HG03558 (cell line): ENCODE measurements at regions not wholly inside any gene's neighbourhood (a gene's known extent, or its start where the extent isn't known, plus 50 kb on each side); places are given as distances from the start of the nearest gene placed in this dataset.

ENCODE experiments used
- ATAC-seq: cut with Tn5 transposase; IDR thresholded peaks from one replicate; pipeline ENCODE4 v1.9.1; 2021; ENCODE audit warnings: moderate number of reproducible peaks; ENCODE audit not compliant: unreplicated experiment; ENCODE audit errors: extremely low read depth

DNA sequence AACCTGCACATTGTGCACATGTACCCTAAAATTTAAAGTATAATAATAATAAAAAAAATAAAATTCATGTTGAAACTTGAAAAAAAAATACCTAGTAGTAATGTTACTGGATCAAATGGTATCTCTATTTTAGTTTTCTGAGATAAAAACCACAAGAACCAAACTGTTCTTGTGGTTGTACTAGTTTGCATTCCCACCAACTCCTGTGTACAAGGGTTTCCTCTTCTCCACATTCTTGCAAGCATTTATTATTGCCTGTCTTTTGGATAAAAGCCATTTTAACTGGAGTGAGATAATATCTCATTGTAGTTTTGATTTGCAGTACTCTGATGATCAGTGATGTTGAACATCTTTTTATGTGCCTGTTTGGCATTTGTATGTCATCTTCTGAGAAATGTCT, 177.7 kb downstream of the KIF20B start:
- ATAC-seq: no peak

- peak; percentile 31 for ATAC-seq
Observed at GRCh38 chr10:89887406-89887805, 186.0 kb downstream of the KIF20B start.

DNA sequence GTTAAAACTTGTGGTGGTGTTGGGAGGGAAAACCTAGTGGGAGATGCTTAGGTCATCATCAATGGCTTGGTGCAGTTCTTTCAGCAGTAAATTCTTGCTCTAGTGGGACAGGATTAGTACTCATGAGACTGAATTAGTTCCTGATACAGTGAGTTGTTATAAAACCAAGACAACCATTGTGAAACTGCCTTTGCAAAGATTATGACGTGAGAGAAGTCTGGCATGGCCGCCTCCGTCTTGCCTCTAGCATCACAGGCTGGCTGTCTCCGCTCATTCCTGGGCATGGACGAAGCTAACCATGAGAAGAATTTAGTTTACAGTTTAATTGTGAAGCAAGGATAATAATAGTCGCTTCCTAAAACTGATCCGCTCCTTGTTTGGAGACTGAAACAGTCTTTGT, 186.4 kb downstream of the KIF20B start:
- ATAC-seq: peak; percentile 51

GRCh38 chr10:89888321-89889070, 187.1 kb downstream of the KIF20B start:
- peak; percentile 34 for ATAC-seq

- ATAC-seq: no peak
Observed at GRCh38 chr10:89889606-89890005, 188.2 kb downstream of the KIF20B start.

DNA sequence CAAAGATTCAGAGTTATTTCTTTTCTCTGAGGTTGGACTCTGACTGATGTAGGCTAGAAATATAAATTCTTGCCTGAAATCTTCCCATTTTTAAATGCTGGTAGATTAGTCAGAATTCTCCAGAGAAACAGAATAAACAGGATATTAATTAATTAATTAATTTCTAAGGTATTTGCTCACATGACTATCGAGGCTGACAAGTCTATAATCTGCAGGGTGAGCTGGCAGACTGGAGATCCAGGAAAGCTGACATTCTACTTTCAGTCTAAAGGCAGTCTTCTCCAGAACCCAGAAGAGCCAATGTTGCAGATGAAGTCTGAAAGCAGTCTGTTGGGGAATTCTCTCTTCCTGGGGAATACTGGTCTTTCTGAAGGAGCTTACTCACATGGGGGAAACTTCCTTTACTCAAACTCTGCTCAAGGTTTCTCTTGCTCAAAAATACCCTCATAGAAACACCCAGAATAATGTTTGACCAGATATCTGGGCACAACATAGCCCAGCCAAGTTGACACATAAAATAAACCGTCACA, 189.7 kb downstream of the KIF20B start:
- ATAC-seq: no peak

DNA sequence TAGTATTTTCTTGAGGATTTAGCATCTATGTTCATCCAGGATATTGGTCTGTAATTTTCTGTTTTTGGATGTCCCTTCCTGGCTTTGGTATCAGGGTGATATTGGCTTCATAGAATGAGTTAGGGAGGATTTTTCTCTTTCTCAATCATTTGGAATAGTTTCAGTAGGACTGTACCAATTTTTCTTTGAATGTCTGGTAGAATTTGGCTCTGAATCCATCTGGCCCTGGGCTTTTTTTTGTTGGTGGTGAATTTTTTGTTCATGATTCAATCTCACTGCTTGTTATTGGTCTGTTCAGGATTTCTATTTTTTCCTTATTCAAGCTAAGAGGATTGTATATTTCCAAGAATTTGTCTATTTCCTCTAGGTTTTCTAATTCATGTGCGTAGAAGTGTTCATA, 192.7 kb downstream of the KIF20B start:
- no peak for ATAC-seq

DNA sequence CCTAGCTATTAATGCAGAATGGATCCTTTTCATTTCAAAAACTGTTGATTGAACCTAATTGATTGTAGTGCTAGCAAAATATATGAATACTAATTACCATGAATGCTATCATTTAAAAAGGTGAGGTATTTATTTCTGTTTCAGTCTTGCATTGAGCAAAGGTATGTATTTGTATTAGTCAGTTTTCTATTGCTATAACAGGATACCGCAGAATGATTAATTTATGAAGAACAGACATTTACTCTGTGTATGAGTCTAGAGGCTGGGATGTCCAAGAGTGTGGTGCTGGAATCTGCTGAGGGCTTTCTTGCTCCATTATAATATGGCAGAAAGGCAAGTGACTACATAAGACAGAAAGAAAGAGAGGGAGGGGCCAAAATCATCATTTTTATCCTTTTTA, 199.2 kb downstream of the KIF20B start:
- ATAC-seq: no peak

GRCh38 chr10:89901895-89902294, 200.5 kb downstream of the KIF20B start:
- no peak for ATAC-seq

DNA sequence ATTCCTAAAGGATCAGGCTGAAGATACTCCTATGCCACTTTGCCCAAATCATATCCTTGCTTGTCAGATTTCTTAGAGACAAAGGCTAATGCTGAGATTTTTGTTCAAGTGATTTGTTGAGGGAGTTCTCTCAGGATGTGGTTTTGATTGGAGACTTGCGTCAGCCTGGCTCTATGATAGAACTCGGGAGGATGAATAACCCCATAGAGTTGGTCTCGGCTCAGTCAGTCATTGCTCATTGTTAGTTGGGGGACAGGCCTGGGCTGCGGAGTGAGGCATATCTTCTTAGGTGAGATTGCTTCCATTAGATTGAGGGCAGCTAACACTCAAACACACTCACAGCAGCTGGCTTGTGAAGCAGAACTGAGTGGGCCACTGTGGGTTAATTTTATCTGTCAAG, 203.4 kb downstream of the KIF20B start:
- ATAC-seq: no peak

GRCh38 chr10:89909752-89910151, 208.4 kb downstream of the KIF20B start:
- ATAC-seq: no peak

- ATAC-seq: no peak
Observed at GRCh38 chr10:89915021-89915420, 213.6 kb downstream of the KIF20B start.

- ATAC-seq: no peak
Observed at GRCh38 chr10:89915968-89916367, 214.6 kb downstream of the KIF20B start.

DNA sequence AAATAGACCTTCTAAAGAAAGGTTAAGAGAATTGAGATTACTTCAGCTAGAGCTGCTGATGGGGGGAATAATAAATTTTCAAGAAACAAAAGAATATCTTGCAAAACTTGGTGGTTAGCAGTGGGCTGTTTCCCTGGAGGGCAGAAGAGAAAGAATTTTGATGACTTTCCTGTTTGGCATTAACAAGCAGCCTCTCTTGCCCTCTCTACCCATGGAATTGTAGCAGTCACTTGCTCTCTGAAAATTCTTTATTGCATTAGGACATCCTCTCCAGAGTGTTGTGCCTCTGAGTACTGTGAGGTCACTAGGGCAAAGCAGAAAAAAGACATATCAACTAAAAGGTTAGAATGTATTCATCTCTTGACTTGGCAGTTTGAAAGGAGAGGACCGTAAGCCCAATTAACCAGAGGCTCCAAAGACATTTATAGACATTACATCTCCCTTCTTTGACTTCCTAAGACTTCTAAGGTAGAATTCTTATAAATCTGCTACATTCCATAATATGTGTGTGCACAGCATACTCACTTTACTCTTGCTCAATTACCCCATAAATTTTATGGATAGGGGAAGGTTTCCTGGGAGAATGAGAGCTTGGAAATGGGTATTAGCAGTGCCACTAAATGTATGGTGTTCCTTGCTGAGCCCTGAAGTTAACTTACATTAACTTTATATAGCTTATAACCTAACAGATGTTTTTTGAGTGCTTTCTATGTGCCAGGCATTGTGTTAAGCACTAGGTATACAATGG, 215.3 kb downstream of the KIF20B start:
- ATAC-seq: no peak

- ATAC-seq: no peak
Observed at GRCh38 chr10:89921403-89921802, 220.0 kb downstream of the KIF20B start.

DNA sequence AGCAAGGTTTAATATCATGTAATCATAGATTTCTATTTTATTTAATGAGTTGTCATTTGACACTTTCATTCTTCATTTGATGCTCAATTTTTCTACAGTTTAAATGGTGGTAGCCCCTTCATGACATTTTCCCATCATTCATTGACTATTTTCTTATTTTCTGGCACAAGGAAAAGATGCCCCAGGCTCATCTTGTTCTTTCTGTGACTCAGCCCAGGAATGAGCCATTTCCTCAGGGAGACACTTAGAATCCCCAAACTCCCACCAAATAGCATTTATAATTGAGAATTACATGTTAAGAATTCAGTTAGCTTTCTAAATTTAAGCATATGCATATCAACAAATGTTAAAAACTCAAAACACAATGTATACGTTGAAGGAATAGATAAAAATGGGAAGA, 222.3 kb downstream of the KIF20B start:
- ATAC-seq: no peak

GRCh38 chr10:89924261-89924660, 222.9 kb downstream of the KIF20B start:
- ATAC-seq: no peak

GRCh38 chr10:89926736-89927135, 225.3 kb downstream of the KIF20B start:
- ATAC-seq: no peak

GRCh38 chr10:89929282-89930026, 228.1 kb downstream of the KIF20B start:
- no peak for ATAC-seq

- ATAC-seq: no peak
Observed at GRCh38 chr10:89937494-89937893, 236.1 kb downstream of the KIF20B start.

DNA sequence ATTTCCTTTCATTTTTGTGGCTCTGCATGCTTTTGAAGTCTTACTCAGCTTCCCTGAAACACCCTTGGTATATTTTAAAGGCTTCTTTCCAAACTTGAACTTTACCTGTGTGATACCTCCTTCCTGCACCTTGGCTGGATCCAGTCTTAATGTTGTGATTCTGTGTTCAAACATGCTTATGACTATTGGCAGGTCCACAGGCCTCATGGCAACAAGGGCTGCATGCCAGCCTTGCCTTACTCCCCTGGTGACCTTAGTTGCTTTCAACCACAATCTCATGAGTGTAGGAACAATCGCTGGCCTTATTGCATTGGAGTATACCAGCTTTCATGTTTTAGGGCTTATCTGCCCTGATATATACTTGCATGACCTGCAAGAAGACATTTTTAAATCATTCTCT, 238.7 kb downstream of the KIF20B start:
- no peak for ATAC-seq
